ENCODE measurements at regions not wholly inside any gene's neighbourhood (a gene's known extent, or its start where the extent isn't known, plus 50 kb on each side); places are given as distances from the start of the nearest gene placed in this dataset.

DNA sequence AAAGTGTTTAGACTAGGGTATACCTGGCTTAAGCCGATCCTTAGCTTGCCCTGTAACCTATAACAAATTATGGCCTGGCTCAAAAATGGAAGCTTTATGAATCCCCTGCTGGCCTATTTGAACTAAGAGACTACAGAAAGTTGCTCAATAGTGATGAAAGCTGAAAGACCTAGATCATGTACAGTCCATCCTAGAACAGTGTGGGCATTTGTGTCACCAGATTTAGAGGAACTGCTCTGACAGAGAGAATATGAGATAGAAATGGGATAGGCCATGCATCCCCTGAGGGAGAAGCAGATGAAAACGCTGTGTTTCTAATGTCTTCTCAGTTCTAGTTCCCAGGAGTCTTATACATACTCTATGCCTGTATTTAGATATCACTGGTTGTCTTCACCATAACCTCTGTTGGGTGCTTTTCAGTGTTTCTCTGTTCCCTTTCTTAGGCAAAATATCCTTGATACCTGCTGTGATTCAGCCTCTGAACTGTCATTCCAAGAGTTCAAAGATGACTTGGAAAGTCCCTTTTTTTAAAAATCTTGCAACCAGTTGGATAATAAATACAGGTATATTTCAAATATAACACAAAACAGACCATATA is 246.9 kb upstream of the SLC39A10 start:
- no peaks in the 10 kb centered on the region for H3K36me3 ChIP-seq (ENCODE audit: control insufficient read depth, insufficient read depth, low read length)
- no peak overlapping the region for H3K27ac ChIP-seq (ENCODE audit: low read depth, low read length)
- no peaks in the 10 kb centered on the region for H3K9me3 ChIP-seq (ENCODE audit: control insufficient read depth, insufficient read depth, low read depth, low read length)
- no peaks in the 10 kb centered on the region for H3K27me3 ChIP-seq (ENCODE audit: control insufficient read depth, insufficient read depth, low read length)
- H3K4me1 ChIP-seq (ENCODE audit: control insufficient read depth, insufficient read depth, low read length), result peaks cover 29% of the 10 kb centered on the region
- H3K9ac ChIP-seq (ENCODE audit: low read length), result no peak overlapping the region
- H3K4me3 ChIP-seq (ENCODE audit: low read depth, low read length), result no peak overlapping the region

DNA sequence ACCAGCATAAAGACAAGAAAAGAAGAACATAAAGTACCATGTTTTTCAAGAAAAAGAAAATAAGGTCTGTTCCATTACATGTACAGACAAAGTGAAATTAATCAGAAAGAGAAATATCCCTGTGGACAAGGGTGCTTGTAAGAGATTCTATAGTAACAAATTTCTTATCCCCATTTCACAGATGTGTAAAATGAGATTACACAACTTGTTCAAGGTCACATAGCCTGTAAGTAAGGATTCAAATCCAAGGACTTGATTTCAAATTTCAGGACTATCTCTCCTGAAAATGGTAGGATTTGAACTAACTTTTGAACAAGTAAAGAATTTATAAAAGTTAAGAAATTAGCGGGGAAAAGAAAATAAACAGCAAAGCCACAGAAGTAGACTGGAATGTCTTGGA is 248.2 kb upstream of the SLC39A10 start:
- no peaks in the 10 kb centered on the region for H3K27me3 ChIP-seq (ENCODE audit: control insufficient read depth, insufficient read depth, low read length)
- H3K36me3 ChIP-seq (ENCODE audit: control insufficient read depth, insufficient read depth, low read length), result no peaks in the 10 kb centered on the region
- no peaks in the 10 kb centered on the region for H3K9me3 ChIP-seq (ENCODE audit: control insufficient read depth, insufficient read depth, low read depth, low read length)
- no peak overlapping the region for H3K4me3 ChIP-seq (ENCODE audit: low read depth, low read length)
- peaks cover 28% of the 10 kb centered on the region for H3K4me1 ChIP-seq (ENCODE audit: control insufficient read depth, insufficient read depth, low read length)
- no peak overlapping the region for H3K27ac ChIP-seq (ENCODE audit: low read depth, low read length)
- no peak overlapping the region for H3K9ac ChIP-seq (ENCODE audit: low read length)

GRCh38 chr2:195408196-195408595 is 248.8 kb upstream of the SLC39A10 start:
- Histone ChIP-seq H3K27me3 (ENCODE audit: control insufficient read depth, insufficient read depth, low read length) (no peaks in the 10 kb centered on the region), H3K4me1 (ENCODE audit: control insufficient read depth, insufficient read depth, low read length) (peaks cover 22% of the 10 kb centered on the region), H3K27ac (ENCODE audit: low read depth, low read length) (no peak overlapping the region), H3K4me3 (ENCODE audit: low read depth, low read length) (no peak overlapping the region), H3K9me3 (ENCODE audit: control insufficient read depth, insufficient read depth, low read depth, low read length) (no peaks in the 10 kb centered on the region), H3K36me3 (ENCODE audit: control insufficient read depth, insufficient read depth, low read length) (no peaks in the 10 kb centered on the region), H3K9ac (ENCODE audit: low read length) (no peak overlapping the region)

GRCh38 chr2:195407783-195408182 is 249.2 kb upstream of the SLC39A10 start:
- Histone ChIP-seq H3K36me3 (ENCODE audit: control insufficient read depth, insufficient read depth, low read length) (no peaks in the 10 kb centered on the region), H3K4me1 (ENCODE audit: control insufficient read depth, insufficient read depth, low read length) (peaks cover 20% of the 10 kb centered on the region), H3K9ac (ENCODE audit: low read length) (no peak overlapping the region), H3K9me3 (ENCODE audit: control insufficient read depth, insufficient read depth, low read depth, low read length) (no peaks in the 10 kb centered on the region), H3K27me3 (ENCODE audit: control insufficient read depth, insufficient read depth, low read length) (no peaks in the 10 kb centered on the region), H3K27ac (ENCODE audit: low read depth, low read length) (no peak overlapping the region), H3K4me3 (ENCODE audit: low read depth, low read length) (no peak overlapping the region)

DNA sequence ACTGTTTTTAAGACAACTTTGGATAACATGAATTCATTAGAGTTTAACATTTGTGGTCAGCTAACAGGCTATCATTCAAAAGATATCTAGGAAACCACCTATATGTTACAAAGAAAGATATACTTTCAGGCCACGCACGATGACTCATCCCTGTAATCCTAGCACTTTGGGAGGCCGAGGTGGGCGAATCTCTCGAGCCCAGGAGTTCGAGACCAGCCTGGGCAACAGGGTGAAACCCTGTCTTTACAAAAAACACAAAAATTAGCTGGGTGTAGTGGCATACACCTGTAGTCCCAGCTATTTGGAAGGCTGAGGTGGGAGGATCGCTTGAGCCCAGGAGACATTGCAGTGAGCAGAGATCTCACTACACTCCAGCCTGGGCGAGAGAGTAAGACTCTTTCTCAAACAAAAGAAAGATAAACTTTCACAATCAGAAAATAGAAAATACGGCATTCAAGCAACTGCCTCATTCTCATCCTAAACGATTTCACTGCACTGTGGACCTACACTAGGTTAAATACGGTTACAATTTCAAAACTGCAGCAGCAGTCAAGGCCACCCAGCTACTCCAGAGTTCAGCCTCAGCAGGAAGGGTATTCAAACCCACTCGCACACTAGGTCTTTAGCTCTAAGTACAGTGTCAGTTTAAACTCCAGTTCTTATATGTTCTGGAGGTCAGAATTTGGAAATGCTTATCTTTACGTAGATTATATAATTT is 250.0 kb upstream of the SLC39A10 start:
- H3K9ac ChIP-seq (ENCODE audit: low read length), result no peak overlapping the region
- H3K4me1 ChIP-seq (ENCODE audit: control insufficient read depth, insufficient read depth, low read length), result peaks cover 20% of the 10 kb centered on the region
- H3K36me3 ChIP-seq (ENCODE audit: control insufficient read depth, insufficient read depth, low read length), result no peaks in the 10 kb centered on the region
- H3K4me3 ChIP-seq (ENCODE audit: low read depth, low read length), result no peak overlapping the region
- no peak overlapping the region for H3K27ac ChIP-seq (ENCODE audit: low read depth, low read length)
- H3K27me3 ChIP-seq (ENCODE audit: control insufficient read depth, insufficient read depth, low read length), result no peaks in the 10 kb centered on the region
- no peaks in the 10 kb centered on the region for H3K9me3 ChIP-seq (ENCODE audit: control insufficient read depth, insufficient read depth, low read depth, low read length)

- no peaks in the 10 kb centered on the region for H3K9me3 ChIP-seq (ENCODE audit: control insufficient read depth, insufficient read depth, low read depth, low read length)
- H3K36me3 ChIP-seq (ENCODE audit: control insufficient read depth, insufficient read depth, low read length), result no peaks in the 10 kb centered on the region
- no peaks in the 10 kb centered on the region for H3K27me3 ChIP-seq (ENCODE audit: control insufficient read depth, insufficient read depth, low read length)
- no peak overlapping the region for H3K27ac ChIP-seq (ENCODE audit: low read depth, low read length)
- no peak overlapping the region for H3K4me3 ChIP-seq (ENCODE audit: low read depth, low read length)
- peaks cover 14% of the 10 kb centered on the region for H3K4me1 ChIP-seq (ENCODE audit: control insufficient read depth, insufficient read depth, low read length)
- H3K9ac ChIP-seq (ENCODE audit: low read length), result no peak overlapping the region
Observed at GRCh38 chr2:195404651-195405050, 252.4 kb upstream of the SLC39A10 start.

GRCh38 chr2:195396479-195396878 is 260.5 kb upstream of the SLC39A10 start:
- Histone ChIP-seq H3K27me3 (ENCODE audit: control insufficient read depth, insufficient read depth, low read length) (no peaks in the 10 kb centered on the region), H3K36me3 (ENCODE audit: control insufficient read depth, insufficient read depth, low read length) (no peaks in the 10 kb centered on the region), H3K9me3 (ENCODE audit: control insufficient read depth, insufficient read depth, low read depth, low read length) (no peaks in the 10 kb centered on the region), H3K27ac (ENCODE audit: low read depth, low read length) (no peak overlapping the region), H3K9ac (ENCODE audit: low read length) (no peak overlapping the region), H3K4me3 (ENCODE audit: low read depth, low read length) (no peak overlapping the region), H3K4me1 (ENCODE audit: control insufficient read depth, insufficient read depth, low read length) (no peaks in the 10 kb centered on the region)

- Histone ChIP-seq H3K9ac (ENCODE audit: low read length) (no peak overlapping the region), H3K36me3 (ENCODE audit: control insufficient read depth, insufficient read depth, low read length) (no peaks in the 10 kb centered on the region), H3K27ac (ENCODE audit: low read depth, low read length) (no peak overlapping the region), H3K27me3 (ENCODE audit: control insufficient read depth, insufficient read depth, low read length) (no peaks in the 10 kb centered on the region), H3K4me1 (ENCODE audit: control insufficient read depth, insufficient read depth, low read length) (no peaks in the 10 kb centered on the region), H3K4me3 (ENCODE audit: low read depth, low read length) (no peak overlapping the region), H3K9me3 (ENCODE audit: control insufficient read depth, insufficient read depth, low read depth, low read length) (no peaks in the 10 kb centered on the region)
Observed at GRCh38 chr2:195395362-195395761, 261.7 kb upstream of the SLC39A10 start.

- Histone ChIP-seq H3K4me1 (ENCODE audit: control insufficient read depth, insufficient read depth, low read length) (no peaks in the 10 kb centered on the region), H3K27me3 (ENCODE audit: control insufficient read depth, insufficient read depth, low read length) (no peaks in the 10 kb centered on the region), H3K27ac (ENCODE audit: low read depth, low read length) (no peak overlapping the region), H3K9me3 (ENCODE audit: control insufficient read depth, insufficient read depth, low read depth, low read length) (no peaks in the 10 kb centered on the region), H3K9ac (ENCODE audit: low read length) (no peak overlapping the region), H3K4me3 (ENCODE audit: low read depth, low read length) (no peak overlapping the region), H3K36me3 (ENCODE audit: control insufficient read depth, insufficient read depth, low read length) (no peaks in the 10 kb centered on the region)
Observed at GRCh38 chr2:195392446-195393336, 264.3 kb upstream of the SLC39A10 start.

DNA sequence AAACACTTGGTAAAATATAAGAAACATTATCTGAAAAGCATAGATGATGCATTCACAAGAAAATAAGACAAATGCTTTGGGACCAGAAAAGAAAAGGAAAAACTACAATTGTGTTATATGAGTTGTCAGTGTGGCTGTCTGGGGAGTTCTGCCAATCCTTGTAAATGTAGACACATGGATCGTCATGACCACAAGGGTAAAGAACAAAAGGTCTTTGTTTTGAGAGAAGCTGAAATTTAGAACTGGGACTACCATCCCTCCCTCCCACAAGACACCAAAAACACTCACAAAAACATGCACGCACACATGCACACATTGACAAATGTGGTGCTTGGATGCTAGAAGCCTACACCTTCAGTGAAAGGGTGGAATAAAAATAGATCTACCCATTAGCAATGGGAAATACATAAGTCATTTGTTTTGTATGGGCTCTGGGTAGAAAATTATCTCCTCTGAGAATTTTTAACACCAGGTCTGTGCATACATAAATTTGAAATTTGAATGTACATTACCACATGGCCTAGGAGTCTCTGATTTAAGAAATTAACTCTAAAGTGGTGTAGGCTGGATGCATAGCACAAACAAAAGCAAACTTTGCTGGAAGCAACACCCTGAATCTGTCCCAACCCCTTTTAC is 266.2 kb upstream of the SLC39A10 start:
- no peaks in the 10 kb centered on the region for H3K9me3 ChIP-seq (ENCODE audit: control insufficient read depth, insufficient read depth, low read depth, low read length)
- no peak overlapping the region for H3K27ac ChIP-seq (ENCODE audit: low read depth, low read length)
- H3K36me3 ChIP-seq (ENCODE audit: control insufficient read depth, insufficient read depth, low read length), result no peaks in the 10 kb centered on the region
- H3K4me1 ChIP-seq (ENCODE audit: control insufficient read depth, insufficient read depth, low read length), result no peaks in the 10 kb centered on the region
- H3K4me3 ChIP-seq (ENCODE audit: low read depth, low read length), result no peak overlapping the region
- no peak overlapping the region for H3K9ac ChIP-seq (ENCODE audit: low read length)
- H3K27me3 ChIP-seq (ENCODE audit: control insufficient read depth, insufficient read depth, low read length), result no peaks in the 10 kb centered on the region

DNA sequence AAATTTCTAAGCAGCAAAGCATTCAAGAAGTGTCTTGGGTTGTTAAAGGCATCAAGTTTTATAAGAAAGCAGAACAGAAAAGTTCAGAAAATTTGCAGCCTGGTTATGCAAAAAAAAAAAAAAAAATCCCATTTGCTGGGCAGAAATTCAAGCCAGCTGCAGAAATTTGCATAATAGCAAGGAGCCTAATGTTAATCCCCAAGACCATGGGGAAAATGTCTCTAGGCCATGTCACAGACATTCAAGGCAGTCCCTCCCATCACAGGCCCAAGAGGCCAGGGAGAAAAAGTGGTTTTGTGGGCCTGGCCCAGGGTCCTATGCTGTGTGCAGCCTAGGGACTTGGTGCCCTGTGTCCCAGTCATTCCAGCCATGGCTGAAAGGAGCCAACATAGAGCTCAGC is 269.0 kb upstream of the SLC39A10 start:
- H3K36me3 ChIP-seq (ENCODE audit: control insufficient read depth, insufficient read depth, low read length), result no peaks in the 10 kb centered on the region
- no peak overlapping the region for H3K9ac ChIP-seq (ENCODE audit: low read length)
- H3K27me3 ChIP-seq (ENCODE audit: control insufficient read depth, insufficient read depth, low read length), result no peaks in the 10 kb centered on the region
- no peaks in the 10 kb centered on the region for H3K9me3 ChIP-seq (ENCODE audit: control insufficient read depth, insufficient read depth, low read depth, low read length)
- H3K4me1 ChIP-seq (ENCODE audit: control insufficient read depth, insufficient read depth, low read length), result no peaks in the 10 kb centered on the region
- no peak overlapping the region for H3K4me3 ChIP-seq (ENCODE audit: low read depth, low read length)
- H3K27ac ChIP-seq (ENCODE audit: low read depth, low read length), result no peak overlapping the region
